ENCODE measurements at regions not wholly inside any gene's neighbourhood (a gene's known extent, or its start where the extent isn't known, plus 50 kb on each side); places are given as distances from the start of the nearest gene placed in this dataset.

DNA sequence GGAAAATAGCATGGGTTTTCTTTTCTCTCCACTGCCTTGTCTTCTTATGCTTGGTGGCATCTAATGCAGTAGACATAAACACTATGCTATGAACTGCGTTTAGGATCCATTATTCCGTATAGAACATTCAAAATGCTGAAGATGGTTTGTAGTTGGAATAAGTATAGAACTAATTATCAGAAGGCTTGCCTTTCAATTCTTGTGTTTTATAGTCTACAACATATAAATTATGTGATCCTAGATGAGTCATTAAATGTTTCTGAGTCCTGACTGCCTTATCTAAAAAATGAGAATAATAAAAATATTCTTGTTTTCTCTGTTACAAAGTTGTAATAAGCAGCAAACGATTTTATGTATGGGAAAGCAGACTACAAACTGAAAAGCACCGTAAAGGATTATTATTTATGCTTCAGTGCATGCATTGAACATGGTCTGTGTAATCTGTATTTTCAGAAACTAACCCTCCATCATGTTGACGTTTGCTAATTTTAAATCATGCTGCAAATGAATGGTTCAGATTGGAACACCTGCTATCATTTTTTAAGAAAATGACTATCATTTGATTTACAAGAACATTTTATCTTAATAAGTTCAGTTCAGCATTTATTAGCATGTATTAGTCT is 335.9 kb upstream of the AADAT start:
- TF ChIP-seq, protein P1, sequence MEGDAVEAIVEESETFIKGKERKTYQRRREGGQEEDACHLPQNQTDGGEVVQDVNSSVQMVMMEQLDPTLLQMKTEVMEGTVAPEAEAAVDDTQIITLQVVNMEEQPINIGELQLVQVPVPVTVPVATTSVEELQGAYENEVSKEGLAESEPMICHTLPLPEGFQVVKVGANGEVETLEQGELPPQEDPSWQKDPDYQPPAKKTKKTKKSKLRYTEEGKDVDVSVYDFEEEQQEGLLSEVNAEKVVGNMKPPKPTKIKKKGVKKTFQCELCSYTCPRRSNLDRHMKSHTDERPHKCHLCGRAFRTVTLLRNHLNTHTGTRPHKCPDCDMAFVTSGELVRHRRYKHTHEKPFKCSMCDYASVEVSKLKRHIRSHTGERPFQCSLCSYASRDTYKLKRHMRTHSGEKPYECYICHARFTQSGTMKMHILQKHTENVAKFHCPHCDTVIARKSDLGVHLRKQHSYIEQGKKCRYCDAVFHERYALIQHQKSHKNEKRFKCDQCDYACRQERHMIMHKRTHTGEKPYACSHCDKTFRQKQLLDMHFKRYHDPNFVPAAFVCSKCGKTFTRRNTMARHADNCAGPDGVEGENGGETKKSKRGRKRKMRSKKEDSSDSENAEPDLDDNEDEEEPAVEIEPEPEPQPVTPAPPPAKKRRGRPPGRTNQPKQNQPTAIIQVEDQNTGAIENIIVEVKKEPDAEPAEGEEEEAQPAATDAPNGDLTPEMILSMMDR (IDR thresholded peaks at IDR 0.05; ENCODE audit: control extremely low read depth, extremely low read depth, low read depth, missing control alignments): no peak
- DNase-seq (ENCODE audit: extremely low spot score): no peak
- ChIA-PET CTCF (no interaction called here), POLR2A (no interaction called here)

DNA sequence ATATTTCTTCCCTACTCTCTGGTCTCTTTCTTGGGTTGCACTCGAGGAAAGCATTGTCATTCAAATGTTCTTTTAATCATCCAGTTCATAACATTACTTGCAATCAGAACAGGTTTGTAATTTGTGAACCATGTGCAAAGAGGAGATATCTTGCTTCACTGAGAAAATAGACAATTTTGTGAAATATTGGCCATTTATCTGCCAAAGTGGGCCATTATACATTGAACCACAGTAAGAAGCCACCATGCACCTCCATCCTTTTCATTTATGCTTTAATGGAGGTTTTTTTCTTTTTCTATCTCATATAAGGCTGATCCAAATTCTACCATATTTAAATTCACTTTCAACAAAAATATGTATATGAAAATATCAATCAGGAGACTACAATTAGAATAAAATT is 335.3 kb upstream of the AADAT start:
- DNase-seq (ENCODE audit: extremely low spot score): no peak
- ChIA-PET CTCF (no interaction called here), POLR2A (no interaction called here)
- TF ChIP-seq, protein P1 (IDR thresholded peaks at IDR 0.05; ENCODE audit: control extremely low read depth, extremely low read depth, low read depth, missing control alignments): no peak

DNA sequence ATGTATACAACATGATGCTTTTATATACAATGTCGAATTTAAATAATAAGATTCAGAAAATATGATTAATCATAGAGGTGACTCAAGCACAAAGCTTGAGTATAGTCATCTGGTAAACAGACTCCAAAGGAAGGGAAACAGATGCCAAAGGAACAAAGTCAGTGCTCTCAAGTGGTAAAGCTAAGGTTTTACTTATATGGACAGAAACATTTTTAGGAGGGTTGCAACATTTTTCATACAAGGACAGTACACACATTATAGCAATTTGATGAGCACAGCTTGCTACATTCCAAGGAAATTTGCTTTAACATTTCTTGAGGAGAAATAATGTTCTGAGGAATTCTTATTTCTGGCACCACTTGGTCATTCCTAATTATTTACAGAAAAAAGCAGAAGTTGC is 333.4 kb upstream of the AADAT start:
- ChIA-PET POLR2A (no interaction called here), CTCF (interaction anchor here (1.1 to 1.5 kb wide), 4 partner anchors 29 to 164 kb away, joined by 3 to 4 read pairs (median 3); no protein-coding TSS in a partner anchor)
- TF ChIP-seq, protein P1 (IDR thresholded peaks at IDR 0.05; ENCODE audit: control extremely low read depth, extremely low read depth, low read depth, missing control alignments): no peak
- no peak for DNase-seq (ENCODE audit: extremely low spot score)

DNA sequence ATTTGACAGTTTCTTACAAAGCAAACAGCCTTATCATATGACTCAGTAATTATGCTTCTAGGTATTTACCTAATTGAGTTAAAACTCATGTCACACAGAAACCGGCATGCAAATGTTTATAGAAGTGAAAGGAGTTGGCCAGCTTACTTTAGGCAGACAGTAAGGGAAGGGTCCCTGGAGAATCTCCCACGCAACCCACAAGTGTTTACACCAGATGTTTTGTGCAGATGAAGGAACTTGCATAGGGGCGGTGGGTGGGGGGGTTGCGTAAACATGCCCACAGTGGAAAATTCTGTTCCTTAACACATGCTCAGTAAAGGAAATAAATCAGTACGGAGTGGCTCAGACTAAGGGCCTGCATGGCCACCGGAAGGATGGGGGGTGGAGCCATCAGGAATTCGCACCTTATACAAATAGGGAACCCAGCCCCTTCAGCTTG is 330.5 kb upstream of the AADAT start:
- DNase-seq (ENCODE audit: extremely low spot score): peak; percentile 8
- TF ChIP-seq, protein P1 (IDR thresholded peaks at IDR 0.05; ENCODE audit: control extremely low read depth, extremely low read depth, low read depth, missing control alignments): no peak
- CTCF ChIA-PET: interaction anchor here (1.1 to 1.2 kb wide), 2 partner anchors 20 to 46 kb away, joined by 3 to 4 read pairs; no protein-coding TSS in a partner anchor
- POLR2A ChIA-PET: no interaction called here

DNA sequence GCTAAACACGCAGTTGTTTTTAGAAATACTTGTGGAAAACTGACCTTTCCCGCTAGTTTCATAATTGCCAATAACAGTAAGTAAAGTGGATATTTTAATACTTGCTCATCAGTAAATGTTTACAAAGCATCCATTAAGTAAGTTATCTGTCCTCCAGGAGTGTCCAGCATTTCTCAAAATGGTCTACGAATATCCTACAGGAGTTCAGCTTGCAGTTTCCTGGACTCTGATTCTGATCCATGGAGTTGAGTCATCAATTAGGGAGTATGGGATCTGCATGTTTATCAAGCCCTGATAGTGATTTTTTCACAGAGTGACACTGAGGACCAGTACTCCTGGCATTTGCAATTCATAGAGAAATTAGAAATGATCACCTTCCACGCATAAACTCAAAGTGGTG is 325.2 kb upstream of the AADAT start:
- TF ChIP-seq, protein P1 (IDR thresholded peaks at IDR 0.05; ENCODE audit: control extremely low read depth, extremely low read depth, low read depth, missing control alignments): no peak
- CTCF ChIA-PET: no interaction called here
- no peak for DNase-seq (ENCODE audit: extremely low spot score)
- POLR2A ChIA-PET: no interaction called here

DNA sequence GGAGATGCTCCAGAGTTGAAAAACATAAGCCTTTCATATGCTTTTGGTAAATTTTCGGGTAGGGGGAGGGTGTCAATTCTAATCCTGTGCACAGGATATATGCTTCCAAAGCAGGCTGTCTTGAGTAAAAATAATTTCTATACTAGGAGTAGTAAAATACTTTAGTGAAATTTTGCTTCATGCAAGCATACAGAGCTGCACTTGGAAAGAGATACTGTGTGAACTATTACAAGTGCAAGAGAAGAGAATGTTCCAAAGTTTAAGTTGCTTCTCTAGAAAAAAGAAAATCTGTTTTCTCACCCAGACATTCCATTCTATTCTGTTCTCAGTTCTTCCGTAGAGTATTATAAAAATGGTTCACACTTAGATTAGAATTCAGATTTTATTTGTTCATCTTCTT is 324.6 kb upstream of the AADAT start:
- TF ChIP-seq, protein P1 (IDR thresholded peaks at IDR 0.05; ENCODE audit: control extremely low read depth, extremely low read depth, low read depth, missing control alignments): no peak
- POLR2A ChIA-PET: no interaction called here
- no peak for DNase-seq (ENCODE audit: extremely low spot score)
- CTCF ChIA-PET: no interaction called here

Measured in GM10248 (cell line).